K562 (cell line): ENCODE measurements at regions not wholly inside any gene's neighbourhood (a gene's known extent, or its start where the extent isn't known, plus 50 kb on each side); places are given as distances from the start of the nearest gene placed in this dataset.

Experiments used
- CBFA2T3 ChIP-seq: fragments of 450-650 bp; IDR thresholded peaks from 2 replicates; pipeline ENCODE4 v1.6.1; 2017
- CHCHD3 ChIP-seq: fragments of 250-450 bp; sonication (Bioruptor Pico); IDR thresholded peaks from 2 replicates; pipeline ENCODE4 v2.1.2; 2022; ENCODE audit warnings: mild to moderate bottlenecking
- EWSR1 ChIP-seq: fragments of 450-650 bp; IDR thresholded peaks from 2 replicates; pipeline ENCODE4 v1.6.1; 2018; ENCODE audit warnings: borderline replicate concordance, mild to moderate bottlenecking, low read depth, moderate library complexity; ENCODE audit not compliant: partially characterized antibody
- FOS ChIP-seq: IDR thresholded peaks from 3 replicates; pipeline ENCODE4 v1.6.1; 2011; ENCODE audit not compliant: insufficient read length; ENCODE audit errors: extremely low read depth
- FOXJ2 ChIP-seq: fragments of 200-800 bp; sonication (Bioruptor generic); IDR thresholded peaks from 2 replicates; pipeline ENCODE4 v1.6.1; 2016; ENCODE audit warnings: missing genetic modification characterization, missing compliant biosample characterization
- GATAD2B ChIP-seq: fragments of 450-650 bp; IDR thresholded peaks from 2 replicates; pipeline ENCODE4 v1.6.1; 2017; ENCODE audit warnings: mild to moderate bottlenecking, borderline replicate concordance
- HSF4 ChIP-seq: fragments of 250-450 bp; sonication (Bioruptor Pico); IDR thresholded peaks from 2 replicates; pipeline ENCODE4 v2.1.2; 2022; ENCODE audit warnings: mild to moderate bottlenecking, moderate library complexity, borderline replicate concordance
- L3MBTL2 ChIP-seq: fragments of 450-650 bp; IDR thresholded peaks from 2 replicates; pipeline ENCODE4 v1.6.1; 2016; ENCODE audit warnings: mild to moderate bottlenecking, moderate library complexity
- MECOM ChIP-seq: fragments of 250-450 bp; sonication (Bioruptor Pico); IDR thresholded peaks from 2 replicates; pipeline ENCODE4 v1.8.0; 2022; ENCODE audit warnings: inconsistent platforms
- MEF2D ChIP-seq: conservative IDR thresholded peaks from 2 replicates; pipeline ENCODE4 v1.6.1; 2016; ENCODE audit warnings: low read depth, missing genetic modification characterization, missing compliant biosample characterization
- MTA2 ChIP-seq: fragments of 450-650 bp; IDR thresholded peaks from 2 replicates; pipeline ENCODE4 v1.6.1; 2016; ENCODE audit warnings: low read depth
- NFYB ChIP-seq: IDR thresholded peaks from 2 replicates; pipeline ENCODE4 v1.6.1; 2011; ENCODE audit warnings: mild to moderate bottlenecking, moderate library complexity; ENCODE audit not compliant: insufficient read length; ENCODE audit errors: extremely low read depth
- POLR2A ChIP-seq: fragments of 450-650 bp; conservative IDR thresholded peaks from 2 replicates; pipeline ENCODE4 v1.6.1; 2016
- RHOXF2B ChIP-seq: fragments of 250-450 bp; sonication (Bioruptor Pico); conservative IDR thresholded peaks from 2 replicates; pipeline ENCODE4 v1.5.1; 2021
- TBP ChIP-seq: optimal IDR thresholded peaks from 2 replicates; pipeline ENCODE3; 2011; ENCODE audit warnings: low read depth, low read length, improper control_type of control experiment
- TSHZ1 ChIP-seq: fragments of 250-450 bp; sonication (Bioruptor Pico); IDR thresholded peaks from 2 replicates; pipeline ENCODE4 v1.4.0; 2020; ENCODE audit warnings: mild to moderate bottlenecking, moderate library complexity
- ZBTB8A ChIP-seq: fragments of 450-650 bp; IDR thresholded peaks from 2 replicates; pipeline ENCODE4 v1.6.1; 2018; ENCODE audit warnings: mild to moderate bottlenecking, moderate library complexity; ENCODE audit not compliant: partially characterized antibody
- ZC3H8 ChIP-seq: fragments of 450-650 bp; IDR thresholded peaks from 2 replicates; pipeline ENCODE4 v1.6.1; 2017
- ZEB2 ChIP-seq: fragments of 450-650 bp; IDR thresholded peaks from 2 replicates; pipeline ENCODE4 v1.6.1; 2016
- ZNF384 ChIP-seq: IDR thresholded peaks from 2 replicates; pipeline ENCODE4 v1.6.1; 2012; ENCODE audit warnings: low read depth, low read length, improper control_type of control experiment
- ZNF512 ChIP-seq: IDR thresholded peaks from 2 replicates; pipeline ENCODE4 v1.6.1; 2016; ENCODE audit warnings: missing genetic modification characterization, missing compliant biosample characterization
- ZNF551 ChIP-seq: fragments of 250-450 bp; sonication (Bioruptor Pico); IDR thresholded peaks from 2 replicates; pipeline ENCODE4 v1.5.0; 2021; ENCODE audit warnings: mild to moderate bottlenecking, moderate library complexity
- ZNF740 ChIP-seq, 3 experiments: fragments of 200-800 bp in 1 of 3; sonication (Bioruptor generic) in 1 of 3; sonication (generic) in 1 of 3; formaldehyde crosslinking in 1 of 3; IDR thresholded peaks; 2 replicates each; pipeline versions ENCODE4 v1.6.1 to v1.8.0; 2016 to 2022; ENCODE audit warnings: mild to moderate bottlenecking in 2 of 3, missing compliant biosample characterization in 2 of 3, missing genetic modification characterization in 2 of 3, missing genetic modification reagents in 1 of 3
- ZNF778 ChIP-seq: fragments of 450-650 bp; formaldehyde crosslinking; IDR thresholded peaks from 2 replicates; pipeline ENCODE4 v1.4.0; 2020; ENCODE audit warnings: mild to moderate bottlenecking, moderate library complexity
- ZNF780A ChIP-seq: fragments of 250-450 bp; sonication (Bioruptor Pico); IDR thresholded peaks from 2 replicates; pipeline ENCODE4 v1.5.0; 2021; ENCODE audit warnings: mild to moderate bottlenecking

GRCh38 chr6:19968201-19968600 is 131.0 kb downstream of the ID4 start (continued):
- TF ChIP-seq ZNF384 (no peak), L3MBTL2 (no peak), EWSR1 (no peak), ZEB2 (no peak), FOS (no peak), RHOXF2B (CRISPR knock-in tag) (no peak), FOXJ2 (no peak), GATAD2B (no peak), MEF2D (tag) (no peak), ZNF512 (tag) (no peak), MECOM (no peak), ZNF780A (CRISPR knock-in tag) (no peak), CHCHD3 (CRISPR knock-in tag) (no peak), HSF4 (no peak), CBFA2T3 (peak; percentile 91), ZNF778 (CRISPR knock-in tag) (no peak), TBP (no peak), ZBTB8A (no peak), NFYB (no peak), ZC3H8 (no peak), TSHZ1 (CRISPR knock-in tag) (no peak), POLR2A (no peak), ZNF551 (CRISPR knock-in tag) (no peak), MTA2 (peak; percentile 56; the same call in 1 of the 2 replicates), ZNF740 (CRISPR knock-in tag; IDR thresholded peaks at IDR 0.05) (no peak), ZNF740 (tag; IDR thresholded peaks at IDR 0.05) (no peak)
